ENCODE measurements at regions not wholly inside any gene's neighbourhood (a gene's known extent, or its start where the extent isn't known, plus 50 kb on each side); places are given as distances from the start of the nearest gene placed in this dataset.
"Not testable (repeated sequence)": the region's sequence is repeated elsewhere in the genome, so short reads cannot be mapped to it uniquely, and the experiment has no call there.

DNA sequence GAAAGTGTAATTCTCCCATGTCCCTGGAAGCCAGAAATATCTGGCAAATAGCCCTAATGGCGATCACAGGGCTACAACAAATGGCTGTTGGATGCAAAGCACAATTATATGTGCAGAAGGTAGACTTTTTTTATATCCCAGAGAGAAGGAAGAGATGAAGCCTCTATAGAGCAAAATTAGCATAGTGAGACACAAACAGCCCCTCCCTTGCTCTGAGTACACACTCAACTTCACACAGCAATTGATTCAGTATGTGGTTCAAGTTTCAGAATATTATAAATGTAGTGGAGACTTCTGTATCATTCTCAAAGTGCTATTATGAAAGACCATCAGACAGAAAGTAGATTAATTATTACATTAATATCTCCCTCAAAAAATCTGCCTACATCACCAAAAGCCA, 246.5 kb upstream of the TBX18 start:
- no peak for DNase-seq

- DNase-seq = peak; percentile 8
Measured at GRCh38 chr6:85008296-85009009, 244.1 kb upstream of the TBX18 start.

DNA sequence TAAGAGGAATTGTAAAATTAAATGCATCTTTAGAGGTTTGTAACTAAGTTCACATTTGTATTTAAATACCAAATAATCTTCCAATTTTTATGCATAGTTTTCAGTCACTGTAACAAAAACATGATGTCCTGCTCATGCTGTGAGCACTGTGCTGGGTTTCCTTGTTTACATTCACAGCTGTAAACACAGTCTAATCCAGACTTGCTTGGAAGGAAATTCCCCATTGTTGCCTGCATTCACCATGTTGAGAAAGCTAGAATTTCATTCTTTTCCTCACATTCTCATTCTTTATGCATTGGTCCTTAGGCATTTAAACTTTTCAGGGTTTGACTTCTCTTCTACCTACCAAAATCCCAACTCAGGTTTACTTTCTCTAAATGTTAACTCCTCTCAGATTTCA, 242.0 kb upstream of the TBX18 start:
- DNase-seq = no peak

GRCh38 chr6:85005494-85005893, 241.1 kb upstream of the TBX18 start:
- no peak for DNase-seq

DNA sequence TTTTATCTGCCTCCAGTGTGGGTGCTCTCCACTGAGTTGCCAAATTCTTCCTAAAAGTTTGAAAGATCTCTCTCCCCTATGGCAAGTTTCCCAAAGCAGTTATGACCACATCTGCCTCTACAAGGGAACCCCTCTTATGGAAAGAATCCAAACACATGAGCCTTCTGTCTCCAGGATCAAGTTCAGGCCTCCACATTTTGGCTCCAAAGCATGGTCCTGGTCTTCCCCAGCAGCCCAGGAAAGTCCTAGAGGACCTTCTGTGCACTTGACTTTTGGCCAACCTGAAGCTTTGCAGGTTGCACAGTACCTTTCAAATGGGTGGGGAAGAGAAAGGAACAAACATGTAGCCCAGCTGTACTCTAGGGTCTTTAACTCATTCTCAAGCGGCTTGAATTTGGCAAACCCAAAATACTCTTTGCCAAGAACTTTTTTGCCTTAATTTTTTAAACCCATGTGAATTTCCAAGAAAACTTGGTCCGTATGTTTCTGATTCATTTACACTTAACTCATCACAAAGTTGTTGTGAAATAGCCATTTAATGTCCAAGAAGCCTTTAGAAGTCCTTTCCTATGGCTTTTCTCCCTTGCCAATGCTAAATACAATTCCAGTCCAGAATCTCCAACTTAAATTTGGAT, 240.1 kb upstream of the TBX18 start:
- no peak for DNase-seq

DNA sequence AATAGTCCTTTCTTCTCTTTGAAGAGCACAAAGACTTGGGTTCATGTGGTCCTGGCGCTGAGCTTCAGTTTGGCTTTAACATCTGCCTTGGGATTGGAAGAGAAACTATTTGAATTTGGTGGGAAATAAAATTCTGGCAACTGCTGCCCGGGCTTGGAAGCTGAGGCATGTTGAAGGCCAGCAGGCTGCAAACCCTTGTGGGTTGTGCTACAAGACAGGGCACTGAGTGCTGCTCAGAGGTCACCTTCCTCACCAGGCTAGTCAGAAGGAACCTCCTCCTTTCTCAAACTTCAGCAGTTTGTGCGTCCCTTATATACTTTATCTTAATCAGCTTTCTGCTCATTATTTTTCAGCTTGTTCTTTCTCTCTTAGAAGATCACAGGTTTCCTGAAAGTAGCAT, 238.4 kb upstream of the TBX18 start:
- DNase-seq = no peak

- no peak for DNase-seq
Measured at GRCh38 chr6:85000001-85000400, 235.6 kb upstream of the TBX18 start.

GRCh38 chr6:84998223-84998622, 233.8 kb upstream of the TBX18 start:
- no peak for DNase-seq

DNA sequence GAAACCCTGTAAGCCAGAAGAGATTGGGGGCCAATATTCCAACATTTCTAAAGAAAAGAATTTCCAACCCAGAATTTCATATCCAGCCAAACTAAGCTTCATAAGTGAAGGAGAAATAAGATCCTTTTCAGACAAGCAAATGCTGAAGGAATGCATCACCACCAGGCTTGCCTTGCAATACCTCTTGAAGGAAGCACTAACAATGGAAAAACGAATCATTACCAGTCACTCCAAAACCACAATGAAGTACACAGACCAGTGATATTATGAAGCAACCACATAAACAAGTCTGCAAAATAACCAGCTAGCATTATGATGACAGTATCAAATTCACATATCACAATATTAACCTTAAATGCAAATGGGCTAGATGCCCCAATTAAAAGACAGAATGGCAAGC, 224.4 kb upstream of the TBX18 start:
- DNase-seq = not testable (repeated sequence)

DNA sequence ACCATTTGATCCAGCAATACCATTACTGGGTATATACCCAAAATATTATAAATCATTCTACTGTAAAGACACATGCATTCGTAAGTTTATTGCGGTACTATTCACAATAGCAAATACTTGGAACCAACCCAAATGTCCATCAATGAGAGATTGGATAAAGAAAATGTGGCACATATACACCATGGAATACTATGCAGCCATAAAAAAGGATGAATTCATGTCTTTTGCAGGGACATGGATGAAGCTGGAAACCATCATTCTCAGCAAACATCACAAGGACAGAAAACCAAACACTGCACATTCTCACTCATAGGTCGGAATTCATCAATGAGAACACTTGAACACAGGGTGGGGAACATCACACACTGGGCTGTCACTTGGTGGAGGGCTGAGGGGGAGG, 221.1 kb upstream of the TBX18 start:
- DNase-seq = not testable (repeated sequence)

DNA sequence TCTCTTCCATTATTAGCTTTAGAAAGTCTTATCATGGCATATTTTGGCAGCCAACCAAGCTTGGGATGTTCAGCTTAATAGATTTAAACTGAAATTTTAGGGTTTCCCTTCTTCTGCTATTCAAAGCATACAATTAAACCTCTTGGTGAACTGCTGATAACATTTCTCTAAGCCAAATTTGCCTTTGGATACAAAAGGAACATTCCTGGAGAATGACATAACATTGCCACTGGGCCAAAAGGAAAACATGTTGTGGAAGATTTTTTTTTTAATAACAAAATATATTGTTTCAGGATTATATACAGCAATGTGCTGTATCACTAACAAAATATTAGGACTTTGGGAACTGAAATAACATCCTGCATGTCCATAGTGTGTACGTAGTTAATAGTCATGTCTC, 215.1 kb upstream of the TBX18 start:
- DNase-seq = no peak

- no peak for DNase-seq
Measured at GRCh38 chr6:84977363-84977705, 212.9 kb upstream of the TBX18 start.

GRCh38 chr6:84976526-84977362, 212.3 kb upstream of the TBX18 start:
- no peak for DNase-seq

DNA sequence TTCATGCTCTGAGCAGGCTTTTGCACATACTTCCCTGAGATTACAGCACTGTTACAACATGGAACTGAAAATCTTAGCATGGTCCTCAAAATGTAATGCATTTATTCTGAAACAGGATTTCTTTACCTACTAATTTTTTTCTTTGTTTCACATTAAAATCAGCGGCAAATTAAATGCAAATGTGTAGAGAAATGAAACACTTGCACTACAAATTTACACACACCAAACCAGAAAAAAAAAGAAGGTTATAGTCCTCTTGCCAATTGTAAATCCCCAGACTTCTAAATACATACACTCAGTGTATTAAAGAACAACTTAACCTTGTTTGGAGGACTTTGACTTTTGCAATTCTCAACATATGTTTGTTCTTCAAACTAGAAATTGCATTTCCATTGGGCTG, 210.9 kb upstream of the TBX18 start:
- DNase-seq = no peak

DNA sequence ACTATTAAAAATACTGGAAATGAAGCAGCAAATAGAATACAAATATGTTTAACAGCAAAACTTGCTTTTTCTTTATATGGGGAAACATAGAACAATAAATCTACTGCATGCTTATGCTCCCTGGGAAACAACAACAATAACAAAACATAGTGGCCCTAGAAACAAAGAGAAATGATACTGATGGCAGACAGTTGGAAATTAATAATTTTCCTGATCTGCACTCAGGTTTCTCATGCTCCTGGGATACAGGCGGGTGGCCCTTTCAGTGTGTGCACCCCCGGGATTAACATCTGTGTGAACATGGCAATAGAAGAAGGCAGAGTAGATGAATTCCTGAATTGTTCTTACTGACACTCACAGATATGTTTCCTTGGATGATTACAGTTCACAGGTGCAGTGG, 209.2 kb upstream of the TBX18 start:
- no peak for DNase-seq

DNA sequence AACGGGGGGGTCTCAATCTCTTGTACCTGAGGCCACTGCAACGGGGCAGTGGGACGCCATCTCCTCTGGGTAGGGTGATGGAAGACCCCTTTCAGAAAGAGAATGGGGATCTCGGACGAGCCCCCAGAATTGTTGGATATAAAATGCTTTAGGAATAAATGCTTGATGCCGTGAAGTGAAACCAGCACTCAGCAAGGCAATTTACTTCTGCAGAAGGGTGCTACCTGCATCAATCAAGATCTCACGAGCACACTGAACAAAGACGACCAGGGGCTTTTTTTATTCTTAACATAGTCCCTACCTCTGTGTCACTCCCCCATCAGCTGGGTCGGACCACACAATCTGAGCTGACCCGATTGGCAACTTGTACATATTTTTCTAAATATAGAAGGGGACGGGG, 203.6 kb upstream of the TBX18 start:
- DNase-seq = no peak

DNA sequence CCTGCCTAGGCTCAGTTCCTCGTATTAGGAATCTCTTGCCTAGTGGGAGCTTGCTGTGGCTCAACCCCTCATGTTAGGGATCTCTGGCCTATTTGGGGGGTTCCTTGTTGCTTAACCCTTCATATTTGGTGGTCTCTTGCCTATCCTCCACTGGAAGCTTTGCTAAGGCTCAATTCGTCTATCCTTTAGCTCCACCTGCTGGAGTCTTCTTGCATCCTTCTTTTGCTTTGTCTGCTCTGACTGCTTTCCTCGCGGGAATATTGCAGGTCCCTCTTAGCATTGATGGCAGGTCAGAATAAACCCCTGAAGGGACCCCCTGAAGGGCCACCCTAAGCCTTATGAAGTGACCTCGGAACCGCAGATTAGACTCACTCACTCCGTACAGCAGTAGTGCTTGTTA, 203.0 kb upstream of the TBX18 start:
- DNase-seq = no peak

- DNase-seq = no peak
Measured at GRCh38 chr6:84953111-84953755, 188.8 kb upstream of the TBX18 start.

- DNase-seq = not testable (repeated sequence)
Measured at GRCh38 chr6:84944926-84945325, 180.5 kb upstream of the TBX18 start.

DNA sequence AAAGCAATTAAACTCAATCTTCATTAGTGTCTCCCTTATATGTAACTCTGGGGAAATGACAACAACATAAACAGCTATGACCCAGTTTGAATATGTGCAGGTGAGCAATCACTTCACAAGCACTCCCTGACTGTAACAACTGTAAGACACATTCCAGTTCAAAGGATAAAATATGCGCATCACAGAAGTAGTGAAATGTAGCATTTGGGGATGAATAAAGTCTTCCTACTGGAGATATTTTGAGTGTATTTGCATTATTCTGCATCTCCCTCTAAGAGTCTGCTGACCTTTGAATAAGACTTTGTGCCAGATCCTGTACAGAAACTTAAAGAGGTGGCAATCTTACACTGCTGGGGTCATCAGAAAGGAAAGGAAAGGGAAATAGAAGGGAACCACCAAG, 179.5 kb upstream of the TBX18 start:
- no peak for DNase-seq

DNA sequence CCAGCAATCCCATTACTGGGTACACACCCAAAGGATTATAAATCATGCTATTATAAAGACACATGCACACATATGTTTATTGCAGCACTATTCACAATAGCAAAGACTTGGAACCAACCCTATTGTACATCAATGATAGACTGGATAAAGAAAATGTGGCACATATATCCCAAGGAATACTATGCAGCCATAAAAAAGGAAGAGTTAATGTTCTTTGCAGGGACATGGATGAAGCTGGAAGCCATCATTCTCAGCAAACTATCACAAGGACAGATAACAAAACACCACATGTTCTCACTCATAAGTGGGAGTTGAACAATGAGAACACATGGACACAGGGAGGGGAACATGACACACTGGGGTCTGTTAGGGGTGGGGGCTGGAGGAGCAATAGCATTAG, 177.2 kb upstream of the TBX18 start:
- DNase-seq = not testable (repeated sequence)

GRCh38 chr6:84929212-84929611, 164.8 kb upstream of the TBX18 start:
- DNase-seq = no peak

DNA sequence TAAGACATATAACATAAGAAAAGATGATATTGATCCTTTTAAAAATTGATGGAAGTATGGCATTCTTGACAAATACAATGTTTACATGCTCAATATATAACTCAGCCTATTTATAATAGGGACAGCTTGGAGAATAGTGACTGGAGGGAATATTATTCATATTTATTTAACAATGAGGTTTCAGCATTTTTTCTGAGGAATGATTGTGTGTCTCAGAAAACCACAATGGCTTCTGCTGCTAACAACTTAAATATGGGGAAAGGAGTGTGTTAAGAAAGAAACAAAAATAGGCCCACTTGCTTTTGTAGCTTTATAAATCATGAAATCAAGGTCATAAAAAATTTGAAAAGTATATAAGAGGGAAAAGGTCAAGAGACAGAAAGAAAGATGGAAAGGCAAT, 163.2 kb upstream of the TBX18 start:
- DNase-seq = no peak

All from renal pelvis (tissue), 1 donor.